GM12872 (cell line): ENCODE measurements at regions not wholly inside any gene's neighbourhood (a gene's known extent, or its start where the extent isn't known, plus 50 kb on each side); places are given as distances from the start of the nearest gene placed in this dataset.

Source experiments
- CTCF ChIP-seq: IDR thresholded peaks from 3 replicates; pipeline ENCODE4 v1.5.1; 2011; ENCODE audit warnings: low read depth, mild to moderate bottlenecking, low read length, moderate library complexity; ENCODE audit not compliant: insufficient read depth

GRCh38 chr3:110227991-110228390 is 843.6 kb upstream of the NECTIN3 start:
- no peak for TF ChIP-seq CTCF

GRCh38 chr3:110234831-110235230 is 836.8 kb upstream of the NECTIN3 start:
- no peak for TF ChIP-seq CTCF

GRCh38 chr3:110236976-110237610 is 834.5 kb upstream of the NECTIN3 start:
- no peak for TF ChIP-seq CTCF

GRCh38 chr3:110243081-110243480 is 828.5 kb upstream of the NECTIN3 start:
- no peak for TF ChIP-seq CTCF

- no peak for TF ChIP-seq CTCF
These were observed 824.7 kb upstream of the NECTIN3 start for GRCh38 chr3:110246796-110247376.

- no peak for TF ChIP-seq CTCF
These were observed 823.0 kb upstream of the NECTIN3 start for GRCh38 chr3:110248666-110249065.

- no peak for TF ChIP-seq CTCF
These were observed 817.8 kb upstream of the NECTIN3 start for GRCh38 chr3:110253794-110254193.
